Effector memory CD8-positive, alpha-beta T cell (primary cell): ENCODE measurements at regions not wholly inside any gene's neighbourhood (a gene's known extent, or its start where the extent isn't known, plus 50 kb on each side); places are given as distances from the start of the nearest gene placed in this dataset.

Experiments used
- ATAC-seq: fragments of 150-1000 bp; cut with Tn5 transposase; replicated peaks from 2 replicates; pipeline ENCODE4 v1.10.0; 2021; ENCODE audit warnings: mild to moderate bottlenecking, moderate library complexity
- DNase-seq, 3 experiments: peaks; one replicate each; pipeline ENCODE4 v3.0.0; 2021
- H3K27ac Mint-ChIP-seq, 2 donors: one replicate each; pipeline ENCODE4 v1.8.0; 2022; ENCODE audit warnings: mild to moderate bottlenecking in 2 of 2, mixed read lengths in 2 of 2, moderate library complexity in 2 of 2
- H3K27me3 Mint-ChIP-seq, 2 donors: one replicate each; pipeline ENCODE4 v1.8.0; 2022; ENCODE audit warnings: mixed read lengths in 2 of 2
- H3K36me3 Mint-ChIP-seq: one replicate; pipeline ENCODE4 v1.8.0; 2022; ENCODE audit warnings: mild to moderate bottlenecking, moderate library complexity, mixed read lengths; ENCODE audit not compliant: insufficient read depth
- H3K4me1 Mint-ChIP-seq, 2 donors: one replicate each; pipeline ENCODE4 v1.8.0; 2022; ENCODE audit warnings: low read depth in 2 of 2, mixed read lengths in 2 of 2
- H3K4me3 Mint-ChIP-seq, 2 donors: one replicate each; pipeline ENCODE4 v1.8.0; 2022; ENCODE audit warnings: mild to moderate bottlenecking in 2 of 2, mixed read lengths in 2 of 2, moderate library complexity in 2 of 2
- H3K9me3 Mint-ChIP-seq, 2 donors: one replicate each; pipeline ENCODE4 v1.8.0; 2022; ENCODE audit warnings: mixed read lengths in 2 of 2

DNA sequence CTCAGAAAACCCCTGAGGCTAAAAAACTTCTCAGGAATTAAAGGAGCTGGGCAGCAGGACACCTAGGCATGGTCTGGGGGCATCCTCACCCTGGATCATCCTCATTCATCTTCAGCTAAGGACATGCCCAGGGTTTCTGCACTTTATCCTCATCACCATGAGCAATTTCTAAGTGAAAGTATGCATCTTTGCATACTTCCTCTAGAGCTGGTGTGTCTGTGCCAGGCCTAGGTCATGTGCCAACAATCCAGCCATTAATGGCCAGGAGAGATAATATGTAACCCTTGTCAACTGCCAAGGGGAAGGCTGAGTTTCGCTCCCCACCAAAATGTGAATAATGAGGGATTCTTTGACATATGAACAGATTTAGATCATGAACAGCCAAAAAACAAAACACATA is 160.5 kb downstream of the KITLG start:
- Mint-ChIP-seq H3K27me3 (no peaks in the 10 kb centered on the region), H3K27ac (no peak overlapping the region), H3K4me1 (no peaks in the 10 kb centered on the region), H3K9me3 (no peaks in the 10 kb centered on the region), H3K4me3 (no peak overlapping the region), H3K36me3 (no peaks in the 10 kb centered on the region)
- no peak for ATAC-seq
- DNase-seq: no peak

DNA sequence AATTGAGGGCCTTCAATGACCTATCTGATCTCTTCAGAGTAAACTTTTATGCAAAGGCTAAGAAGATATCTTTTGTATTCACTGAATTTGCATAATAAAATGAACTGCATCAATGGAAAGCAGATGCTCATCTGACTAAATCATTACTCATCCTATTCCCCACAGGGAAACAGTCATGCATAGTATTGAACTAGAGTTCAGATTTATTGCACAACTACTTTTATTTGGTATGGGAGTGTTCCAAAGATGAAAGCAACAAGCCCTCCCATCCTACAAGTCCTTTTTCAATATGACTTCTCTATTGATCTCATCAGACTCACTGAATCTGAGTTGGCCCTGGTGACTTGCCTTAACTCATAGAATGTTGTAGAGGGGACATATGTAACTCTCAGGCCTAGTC is 159.8 kb downstream of the KITLG start:
- DNase-seq (no peak), ATAC-seq (no peak)
- Mint-ChIP-seq H3K27me3 (no peaks in the 10 kb centered on the region), H3K9me3 (no peaks in the 10 kb centered on the region), H3K27ac (no peak overlapping the region), H3K4me1 (no peaks in the 10 kb centered on the region), H3K36me3 (no peaks in the 10 kb centered on the region), H3K4me3 (no peak overlapping the region)

- H3K9me3 Mint-ChIP-seq: peaks cover 0 to 3% of the 10 kb centered on the region in 2 donors
- DNase-seq (no peak), ATAC-seq (no peak)
- H3K36me3 Mint-ChIP-seq: no peaks in the 10 kb centered on the region
- H3K4me3 Mint-ChIP-seq: no peak overlapping the region
- no peaks in the 10 kb centered on the region for H3K4me1 Mint-ChIP-seq
- no peaks in the 10 kb centered on the region for H3K27me3 Mint-ChIP-seq
- H3K27ac Mint-ChIP-seq: no peak overlapping the region
These were observed 155.2 kb downstream of the KITLG start for GRCh38 chr12:88424791-88425730.

- Mint-ChIP-seq H3K27me3 (no peaks in the 10 kb centered on the region), H3K27ac (no peak overlapping the region), H3K36me3 (no peaks in the 10 kb centered on the region), H3K9me3 (peaks cover 0 to 5% of the 10 kb centered on the region in 2 donors), H3K4me1 (no peaks in the 10 kb centered on the region), H3K4me3 (no peak overlapping the region)
- DNase-seq: no peak
- ATAC-seq: no peak
These were observed 151.9 kb downstream of the KITLG start for GRCh38 chr12:88428350-88428749.

DNA sequence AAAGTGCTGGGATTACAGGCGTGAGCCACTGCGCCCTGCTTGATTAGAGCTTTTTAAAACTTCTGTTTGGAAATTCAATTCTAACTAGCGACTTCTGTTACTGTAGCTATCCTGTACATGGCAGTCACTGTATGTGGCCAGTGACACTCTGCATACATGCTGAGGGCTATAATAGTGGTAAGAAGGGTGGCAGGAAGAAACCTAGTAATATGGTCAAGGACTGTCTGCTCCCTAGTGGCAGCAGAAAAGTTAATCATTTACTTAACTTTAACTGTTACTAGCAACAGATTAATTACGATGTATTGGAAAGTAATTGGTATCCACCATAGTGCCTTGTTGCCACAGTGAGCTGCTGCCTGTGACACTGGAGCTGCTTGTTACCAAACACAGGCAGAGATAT is 149.0 kb downstream of the KITLG start:
- Mint-ChIP-seq H3K36me3 (no peaks in the 10 kb centered on the region), H3K4me3 (no peak overlapping the region), H3K27me3 (no peaks in the 10 kb centered on the region), H3K4me1 (no peaks in the 10 kb centered on the region), H3K9me3 (peaks cover 0 to 5% of the 10 kb centered on the region in 2 donors), H3K27ac (no peak overlapping the region)
- ATAC-seq (no peak), DNase-seq (no peak)

GRCh38 chr12:88432531-88433490 is 147.5 kb downstream of the KITLG start:
- Mint-ChIP-seq H3K36me3 (no peaks in the 10 kb centered on the region), H3K4me3 (no peak overlapping the region), H3K27ac (no peak overlapping the region), H3K4me1 (no peaks in the 10 kb centered on the region), H3K9me3 (peaks cover under 1 to 5% of the 10 kb centered on the region in 2 donors), H3K27me3 (no peaks in the 10 kb centered on the region)
- ATAC-seq: no peak
- DNase-seq: no peak

DNA sequence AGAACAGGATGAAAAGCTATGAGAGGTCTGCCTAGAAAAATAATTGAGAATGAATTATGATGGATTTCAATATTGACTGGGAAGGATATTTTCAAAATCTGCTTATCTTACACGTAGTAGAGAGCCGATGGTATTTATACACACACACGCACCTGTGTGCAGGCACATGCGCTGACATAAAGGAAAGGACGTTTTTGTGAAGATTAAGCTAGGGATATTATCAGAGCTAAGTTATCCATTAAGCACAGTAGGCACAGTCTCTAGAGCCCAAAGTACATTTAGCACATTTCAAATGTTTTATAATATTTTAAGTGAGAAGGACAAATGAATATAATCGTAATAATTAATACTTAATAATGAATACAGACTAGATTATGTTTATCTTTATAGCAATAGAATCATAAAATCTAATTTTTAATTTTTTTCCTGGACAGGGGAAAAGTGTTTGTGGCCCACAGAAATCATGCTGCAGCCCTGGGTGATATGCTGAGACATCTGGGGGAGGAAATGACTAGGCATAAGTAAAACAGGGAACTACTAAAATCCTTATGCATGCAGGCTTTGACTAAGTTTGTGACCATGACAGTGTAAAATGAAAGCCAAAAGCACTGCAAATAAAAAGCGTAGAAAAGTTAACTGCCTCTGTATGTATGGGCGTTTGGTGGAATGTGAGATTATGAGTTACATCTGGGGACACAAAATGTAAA is 146.1 kb downstream of the KITLG start:
- Mint-ChIP-seq H3K27ac (no peak overlapping the region), H3K9me3 (peaks cover 2 to 7% of the 10 kb centered on the region in 2 donors), H3K36me3 (no peaks in the 10 kb centered on the region), H3K27me3 (no peaks in the 10 kb centered on the region), H3K4me3 (no peak overlapping the region), H3K4me1 (no peaks in the 10 kb centered on the region)
- DNase-seq (no peak), ATAC-seq (no peak)

DNA sequence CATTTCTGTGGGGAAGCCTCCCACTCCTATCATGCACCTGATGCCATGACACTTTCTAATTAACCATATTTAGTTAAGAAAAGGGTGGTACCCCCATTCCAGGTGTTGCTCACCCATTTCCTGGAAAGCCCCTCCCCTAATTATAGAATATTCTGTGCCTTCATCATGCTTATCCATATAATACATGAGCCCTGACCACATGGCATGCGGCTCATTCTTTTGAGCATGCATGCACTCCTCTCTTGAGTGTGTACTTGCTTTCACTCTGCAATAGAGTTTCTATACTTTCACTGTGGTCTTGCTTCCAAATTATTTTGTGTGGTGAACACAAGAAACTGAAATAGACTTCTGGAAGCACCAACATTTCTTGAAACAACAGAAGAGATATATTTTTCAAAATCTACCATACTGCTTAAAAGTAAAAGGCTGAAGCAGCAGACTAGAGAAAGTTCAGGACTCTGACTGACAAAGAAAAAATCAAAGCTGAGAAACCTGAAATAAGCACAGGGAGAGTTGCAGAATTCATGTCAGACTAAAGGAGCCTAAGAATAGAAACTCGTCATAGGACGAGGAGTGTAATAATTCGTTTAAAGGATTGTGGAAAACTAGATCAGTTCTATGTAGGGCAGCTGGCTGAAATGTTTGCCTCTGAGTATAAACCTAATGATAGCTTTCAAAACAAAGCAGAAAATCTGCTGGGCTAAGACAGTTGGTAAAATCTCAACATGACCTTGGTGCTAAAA is 144.8 kb downstream of the KITLG start:
- H3K27ac Mint-ChIP-seq: no peak overlapping the region
- H3K27me3 Mint-ChIP-seq: no peaks in the 10 kb centered on the region
- peaks cover 4 to 7% of the 10 kb centered on the region in 2 donors for H3K9me3 Mint-ChIP-seq
- H3K4me3 Mint-ChIP-seq: no peak overlapping the region
- H3K4me1 Mint-ChIP-seq: no peaks in the 10 kb centered on the region
- no peaks in the 10 kb centered on the region for H3K36me3 Mint-ChIP-seq
- DNase-seq (no peak), ATAC-seq (no peak)

- no peaks in the 10 kb centered on the region for H3K36me3 Mint-ChIP-seq
- peaks cover 2 to 7% of the 10 kb centered on the region in 2 donors for H3K9me3 Mint-ChIP-seq
- no peak for DNase-seq
- H3K4me3 Mint-ChIP-seq: no peak overlapping the region
- H3K27ac Mint-ChIP-seq: no peak overlapping the region
- no peaks in the 10 kb centered on the region for H3K27me3 Mint-ChIP-seq
- no peaks in the 10 kb centered on the region for H3K4me1 Mint-ChIP-seq
- ATAC-seq: no peak
These were observed 143.0 kb downstream of the KITLG start for GRCh38 chr12:88437226-88437625.
